HL-60 (cell line): ENCODE measurements at regions not wholly inside any gene's neighbourhood (a gene's known extent, or its start where the extent isn't known, plus 50 kb on each side); places are given as distances from the start of the nearest gene placed in this dataset.
"Not testable (repeated sequence)": the region's sequence is repeated elsewhere in the genome, so short reads cannot be mapped to it uniquely, and the experiment has no call there.

Source experiments
- DNase-seq, 2 experiments: peaks; one replicate each; pipeline ENCODE4 v3.0.0-alpha.2; 2010 to 2020; ENCODE audit warnings: low read depth in 1 of 2, low spot score in 1 of 2
- H3K27ac ChIP-seq: fragments of 250-450 bp; sonication (Bioruptor Pico); replicated peaks from 2 replicates; pipeline ENCODE4 v1.5.1; 2020; ENCODE audit warnings: mild to moderate bottlenecking, moderate library complexity
- H3K27me3 ChIP-seq: fragments of 250-450 bp; sonication (Bioruptor Pico); 2 replicates; pipeline ENCODE4 v1.5.1; 2021; ENCODE audit warnings: mild to moderate bottlenecking, moderate library complexity; ENCODE audit not compliant: insufficient read depth, poor library complexity, severe bottlenecking
- H3K4me3 ChIP-seq: replicated peaks from 2 replicates; pipeline ENCODE4 v1.5.1; 2011; ENCODE audit warnings: mild to moderate bottlenecking, control low read depth, low read length; ENCODE audit not compliant: insufficient read depth
- GABPA ChIP-seq: IDR thresholded peaks from 2 replicates; pipeline ENCODE4 v1.6.1; 2012; ENCODE audit warnings: low read depth
- POLR2AphosphoS5 ChIP-seq: IDR thresholded peaks from 2 replicates; pipeline ENCODE4 v1.6.1; 2012; ENCODE audit warnings: low read depth
- SPI1 ChIP-seq: IDR thresholded peaks from 2 replicates; pipeline ENCODE4 v1.6.1; 2012; ENCODE audit warnings: low read depth, mild to moderate bottlenecking, borderline replicate concordance
- TF ChIP-seq, protein P1 (sequence below): IDR thresholded peaks from one replicate; pipeline ENCODE4 v1.5.1; 2011; ENCODE audit warnings: low read length, control low read depth, inconsistent platforms; ENCODE audit not compliant: insufficient read depth
- TF ChIP-seq, protein P2 (sequence below): IDR thresholded peaks from 2 replicates; pipeline ENCODE4 v1.6.1; 2012; ENCODE audit warnings: low read depth; ENCODE audit not compliant: insufficient replicate concordance

DNA sequence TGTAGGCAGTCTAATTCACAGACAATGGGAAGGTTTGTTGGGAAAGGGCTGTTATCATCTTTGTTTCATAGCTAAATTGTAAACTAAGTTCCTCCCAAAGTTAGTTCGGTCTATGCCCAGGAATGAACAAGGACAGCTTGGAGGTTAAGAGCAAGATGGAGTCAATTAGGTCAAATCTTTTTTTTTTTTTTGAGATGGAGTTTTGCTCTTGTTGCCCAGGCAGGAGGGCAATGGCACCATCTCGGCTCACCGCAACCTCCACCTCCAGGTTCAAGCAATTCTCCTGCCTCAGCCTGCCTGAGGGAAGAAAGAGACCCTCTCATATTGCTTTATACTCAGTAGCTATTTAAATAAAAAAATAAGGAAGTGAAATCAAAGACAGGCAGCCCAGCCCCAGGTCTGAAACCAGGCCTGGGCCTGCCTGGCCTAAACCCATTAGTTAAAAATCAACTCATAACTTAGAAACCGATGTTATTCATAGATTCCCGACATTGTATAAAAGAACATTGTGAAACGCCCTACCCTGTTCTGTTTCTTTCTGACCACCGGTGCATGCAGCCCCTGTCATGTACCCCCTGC is 297.4 kb upstream of the SGCG start:
- no peak overlapping the region for H3K4me3 ChIP-seq
- no peaks in the 10 kb centered on the region for H3K27me3 ChIP-seq
- TF ChIP-seq SPI1, result 0 out of 2 replicates have a peak, but pooled peaks have one; percentile 24
- TF ChIP-seq, protein P1, sequence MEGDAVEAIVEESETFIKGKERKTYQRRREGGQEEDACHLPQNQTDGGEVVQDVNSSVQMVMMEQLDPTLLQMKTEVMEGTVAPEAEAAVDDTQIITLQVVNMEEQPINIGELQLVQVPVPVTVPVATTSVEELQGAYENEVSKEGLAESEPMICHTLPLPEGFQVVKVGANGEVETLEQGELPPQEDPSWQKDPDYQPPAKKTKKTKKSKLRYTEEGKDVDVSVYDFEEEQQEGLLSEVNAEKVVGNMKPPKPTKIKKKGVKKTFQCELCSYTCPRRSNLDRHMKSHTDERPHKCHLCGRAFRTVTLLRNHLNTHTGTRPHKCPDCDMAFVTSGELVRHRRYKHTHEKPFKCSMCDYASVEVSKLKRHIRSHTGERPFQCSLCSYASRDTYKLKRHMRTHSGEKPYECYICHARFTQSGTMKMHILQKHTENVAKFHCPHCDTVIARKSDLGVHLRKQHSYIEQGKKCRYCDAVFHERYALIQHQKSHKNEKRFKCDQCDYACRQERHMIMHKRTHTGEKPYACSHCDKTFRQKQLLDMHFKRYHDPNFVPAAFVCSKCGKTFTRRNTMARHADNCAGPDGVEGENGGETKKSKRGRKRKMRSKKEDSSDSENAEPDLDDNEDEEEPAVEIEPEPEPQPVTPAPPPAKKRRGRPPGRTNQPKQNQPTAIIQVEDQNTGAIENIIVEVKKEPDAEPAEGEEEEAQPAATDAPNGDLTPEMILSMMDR, result no peak
- DNase-seq, result no peak
- H3K27ac ChIP-seq, result no peak overlapping the region

DNA sequence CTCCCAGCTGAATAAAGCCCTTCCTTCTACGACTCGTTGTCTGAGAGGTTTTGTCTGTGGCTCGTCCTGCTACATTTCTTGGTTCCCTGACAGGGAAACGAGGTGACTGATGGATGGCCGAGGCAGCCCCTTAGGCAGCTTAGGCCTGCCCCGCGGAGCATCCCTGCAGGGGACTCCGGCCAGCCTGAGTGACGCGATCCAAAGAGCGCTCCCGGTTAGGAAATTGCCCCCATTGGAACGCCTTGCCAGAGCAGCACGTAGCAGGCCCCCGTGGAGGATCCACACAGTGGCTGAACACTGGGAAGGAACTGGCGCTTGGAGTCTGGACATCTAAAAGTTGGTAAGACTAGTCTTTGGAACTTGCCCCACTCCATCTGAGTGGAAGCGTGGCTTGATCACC is 296.8 kb upstream of the SGCG start:
- no peak overlapping the region for H3K4me3 ChIP-seq
- DNase-seq, result no peak
- no peaks in the 10 kb centered on the region for H3K27me3 ChIP-seq
- TF ChIP-seq, protein P1, result no peak
- TF ChIP-seq POLR2AphosphoS5 (no peak), SPI1 (no peak), GABPA (no peak)
- TF ChIP-seq, protein P2, sequence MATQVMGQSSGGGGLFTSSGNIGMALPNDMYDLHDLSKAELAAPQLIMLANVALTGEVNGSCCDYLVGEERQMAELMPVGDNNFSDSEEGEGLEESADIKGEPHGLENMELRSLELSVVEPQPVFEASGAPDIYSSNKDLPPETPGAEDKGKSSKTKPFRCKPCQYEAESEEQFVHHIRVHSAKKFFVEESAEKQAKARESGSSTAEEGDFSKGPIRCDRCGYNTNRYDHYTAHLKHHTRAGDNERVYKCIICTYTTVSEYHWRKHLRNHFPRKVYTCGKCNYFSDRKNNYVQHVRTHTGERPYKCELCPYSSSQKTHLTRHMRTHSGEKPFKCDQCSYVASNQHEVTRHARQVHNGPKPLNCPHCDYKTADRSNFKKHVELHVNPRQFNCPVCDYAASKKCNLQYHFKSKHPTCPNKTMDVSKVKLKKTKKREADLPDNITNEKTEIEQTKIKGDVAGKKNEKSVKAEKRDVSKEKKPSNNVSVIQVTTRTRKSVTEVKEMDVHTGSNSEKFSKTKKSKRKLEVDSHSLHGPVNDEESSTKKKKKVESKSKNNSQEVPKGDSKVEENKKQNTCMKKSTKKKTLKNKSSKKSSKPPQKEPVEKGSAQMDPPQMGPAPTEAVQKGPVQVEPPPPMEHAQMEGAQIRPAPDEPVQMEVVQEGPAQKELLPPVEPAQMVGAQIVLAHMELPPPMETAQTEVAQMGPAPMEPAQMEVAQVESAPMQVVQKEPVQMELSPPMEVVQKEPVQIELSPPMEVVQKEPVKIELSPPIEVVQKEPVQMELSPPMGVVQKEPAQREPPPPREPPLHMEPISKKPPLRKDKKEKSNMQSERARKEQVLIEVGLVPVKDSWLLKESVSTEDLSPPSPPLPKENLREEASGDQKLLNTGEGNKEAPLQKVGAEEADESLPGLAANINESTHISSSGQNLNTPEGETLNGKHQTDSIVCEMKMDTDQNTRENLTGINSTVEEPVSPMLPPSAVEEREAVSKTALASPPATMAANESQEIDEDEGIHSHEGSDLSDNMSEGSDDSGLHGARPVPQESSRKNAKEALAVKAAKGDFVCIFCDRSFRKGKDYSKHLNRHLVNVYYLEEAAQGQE, result no peak
- no peak overlapping the region for H3K27ac ChIP-seq

DNA sequence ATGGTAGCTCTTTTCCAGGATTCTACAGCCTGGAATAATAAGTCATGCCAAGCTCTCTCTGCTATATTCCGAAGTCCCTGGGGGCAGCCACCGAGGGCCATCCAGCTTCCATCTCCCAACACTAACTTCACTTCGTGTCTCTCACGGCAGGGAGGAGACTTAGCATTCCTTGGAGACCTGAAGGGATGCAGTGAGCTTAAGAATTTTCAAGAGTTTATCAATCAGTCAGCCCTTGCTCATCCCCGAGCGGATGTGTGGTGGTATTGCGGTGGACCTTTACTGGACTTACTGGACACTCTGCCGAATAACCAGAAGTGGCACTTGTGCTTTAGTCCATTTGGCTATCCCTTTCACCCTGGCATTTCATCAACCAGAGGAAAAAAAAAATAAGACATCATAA is 294.7 kb upstream of the SGCG start:
- H3K27me3 ChIP-seq, DNase-seq, H3K4me3 ChIP-seq, H3K27ac ChIP-seq: not testable (repeated sequence)

DNA sequence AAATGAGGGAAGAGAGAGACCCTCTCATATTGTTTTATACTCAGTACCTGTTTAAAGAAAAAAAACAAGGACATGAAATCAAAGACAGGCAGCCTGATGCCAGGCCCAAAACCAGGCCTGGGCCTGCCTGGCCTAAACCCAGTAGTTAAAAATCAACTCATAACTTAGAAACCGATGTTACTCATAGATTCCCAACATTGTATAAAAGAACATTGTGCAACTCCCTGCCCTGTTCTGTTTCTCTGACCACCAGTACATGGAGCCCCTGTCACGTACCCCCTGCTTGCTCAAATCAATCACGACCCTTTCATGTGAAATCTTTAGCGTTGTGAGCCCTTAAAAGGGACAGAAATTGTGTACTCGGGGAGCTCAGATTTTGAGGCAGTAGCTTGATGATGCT is 291.4 kb upstream of the SGCG start:
- H3K27ac ChIP-seq, H3K27me3 ChIP-seq, DNase-seq, H3K4me3 ChIP-seq: not testable (repeated sequence)

DNA sequence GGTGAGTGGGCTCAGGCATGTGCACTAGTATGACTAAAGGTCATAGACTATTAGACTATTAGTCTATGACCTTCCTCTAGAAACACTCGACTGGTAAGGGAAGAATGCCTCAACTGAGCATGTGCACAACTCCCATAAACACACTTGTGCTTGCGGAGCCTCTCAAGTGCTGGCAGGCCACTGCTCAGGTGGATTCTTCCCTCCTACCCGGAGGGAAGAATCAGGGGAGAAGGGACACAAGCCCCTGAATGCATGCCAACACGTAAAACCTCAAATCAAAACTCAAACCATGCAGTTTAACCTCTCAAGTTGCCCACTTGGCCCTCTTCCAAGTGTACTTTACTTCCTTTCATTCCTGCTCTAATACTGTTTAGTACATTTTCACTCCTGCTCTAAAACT is 287.6 kb upstream of the SGCG start:
- H3K27me3 ChIP-seq, result no peaks in the 10 kb centered on the region
- DNase-seq, result no peak

More for the DNA sequence above, 287.6 kb upstream of the SGCG start:
- Histone ChIP-seq H3K4me3 (no peak overlapping the region), H3K27ac (no peak overlapping the region)
- no peak for TF ChIP-seq SPI1
- no peak for TF ChIP-seq GABPA
- TF ChIP-seq, protein P1, result no peak
- TF ChIP-seq POLR2AphosphoS5, result no peak
- TF ChIP-seq, protein P2, result no peak
